HG03558 (cell line): ENCODE measurements at regions not wholly inside any gene's neighbourhood (a gene's known extent, or its start where the extent isn't known, plus 50 kb on each side); places are given as distances from the start of the nearest gene placed in this dataset.
"Not testable (repeated sequence)": the region's sequence is repeated elsewhere in the genome, so short reads cannot be mapped to it uniquely, and the experiment has no call there.

Experiments used
- ATAC-seq: cut with Tn5 transposase; IDR thresholded peaks from one replicate; pipeline ENCODE4 v1.9.1; 2021; ENCODE audit warnings: moderate number of reproducible peaks; ENCODE audit not compliant: unreplicated experiment; ENCODE audit errors: extremely low read depth

GRCh38 chr5:110269478-110270142, 456.9 kb downstream of the TMEM232 start:
- ATAC-seq: no peak

GRCh38 chr5:110275878-110276277, 450.6 kb downstream of the TMEM232 start:
- no peak for ATAC-seq

DNA sequence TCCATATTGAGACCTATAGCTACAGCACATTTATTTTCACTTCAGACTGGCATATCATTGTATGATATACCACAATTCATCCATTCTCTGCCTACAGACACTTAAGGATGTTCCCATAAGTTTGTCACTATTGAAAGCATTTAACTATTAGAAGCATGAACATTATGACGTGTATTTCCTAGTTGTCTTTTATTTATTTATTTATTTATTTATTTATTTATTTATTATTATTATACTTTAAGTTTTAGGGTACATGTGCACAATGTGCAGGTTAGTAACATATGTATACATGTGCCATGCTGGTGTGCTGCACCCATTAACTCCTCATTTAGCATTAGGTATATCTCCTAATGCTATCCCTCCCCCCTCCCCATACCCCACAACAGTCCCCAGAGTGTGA, 448.0 kb downstream of the TMEM232 start:
- ATAC-seq: not testable (repeated sequence)

DNA sequence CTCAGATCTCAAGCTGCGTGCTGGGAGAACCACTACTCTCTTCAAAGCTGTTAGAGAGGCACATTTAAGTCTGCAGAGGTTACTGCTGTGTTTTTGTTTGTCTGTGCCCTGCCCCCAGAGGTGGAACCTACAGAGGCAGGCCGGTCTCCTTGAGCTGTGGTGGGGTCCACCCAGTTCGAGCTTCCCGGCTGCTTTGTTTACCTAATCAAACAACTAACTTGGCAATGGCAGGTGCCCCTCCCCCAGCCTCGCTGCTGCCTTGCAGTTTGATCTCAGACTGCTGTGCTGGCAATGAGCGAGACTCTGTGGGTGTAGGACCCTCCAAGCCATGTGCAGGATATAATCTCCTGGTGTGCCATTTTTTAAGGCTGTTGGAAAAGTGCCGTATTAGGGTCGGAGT, 442.4 kb downstream of the TMEM232 start:
- not testable (repeated sequence) for ATAC-seq

GRCh38 chr5:110288766-110289511, 437.5 kb downstream of the TMEM232 start:
- no peak for ATAC-seq

DNA sequence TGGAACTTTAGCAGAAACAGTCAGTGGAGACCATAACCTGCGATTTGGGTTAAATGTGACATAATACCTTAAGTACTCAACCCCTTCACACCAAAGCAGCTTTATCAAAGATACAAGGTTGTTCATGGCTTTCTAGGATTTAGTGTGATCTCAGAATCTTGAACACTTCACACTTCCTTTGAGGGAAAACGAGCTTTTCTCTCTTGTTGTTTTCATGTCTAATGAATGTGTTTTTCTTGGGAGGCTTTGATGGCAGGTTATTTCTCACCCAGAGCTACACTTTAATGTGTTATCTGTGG, 437.0 kb downstream of the TMEM232 start:
- ATAC-seq: no peak

DNA sequence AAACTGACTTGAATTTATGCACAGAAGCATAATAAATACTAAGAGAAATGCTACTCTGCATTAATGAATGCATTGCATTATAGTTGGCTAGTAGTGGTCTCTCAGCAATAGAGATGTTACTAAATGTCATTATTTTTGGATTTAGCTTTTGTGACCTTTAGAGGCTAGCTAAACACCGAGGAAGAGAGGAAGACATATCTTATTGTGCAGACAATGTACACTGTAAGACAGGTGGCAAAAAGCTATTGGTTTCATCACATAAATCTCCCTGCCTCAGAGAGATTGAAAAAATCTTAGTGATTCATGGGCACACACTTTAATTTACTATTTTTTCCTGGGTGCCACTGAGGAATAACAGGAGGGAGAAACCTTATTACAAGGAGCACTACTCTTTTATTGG, 435.9 kb downstream of the TMEM232 start:
- ATAC-seq: no peak

DNA sequence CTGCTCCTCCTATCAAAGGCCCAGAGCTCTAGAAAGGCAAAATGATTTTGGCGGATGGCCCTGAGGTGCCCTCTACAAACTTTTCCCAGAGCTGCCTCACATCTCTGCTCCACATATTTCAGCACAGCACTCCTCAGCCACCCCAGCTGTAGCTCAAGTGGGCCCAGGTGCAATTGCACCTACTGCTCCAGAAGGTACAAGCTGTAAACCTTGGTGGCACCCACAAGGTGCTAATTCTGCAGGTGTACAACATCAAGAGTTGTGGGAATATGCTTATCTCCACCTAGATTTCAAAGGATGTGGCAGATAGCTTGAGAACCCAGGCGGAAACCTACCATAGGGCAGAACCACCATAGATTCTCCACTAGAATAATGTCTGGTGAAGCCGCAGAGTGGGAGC, 432.2 kb downstream of the TMEM232 start:
- no peak for ATAC-seq

DNA sequence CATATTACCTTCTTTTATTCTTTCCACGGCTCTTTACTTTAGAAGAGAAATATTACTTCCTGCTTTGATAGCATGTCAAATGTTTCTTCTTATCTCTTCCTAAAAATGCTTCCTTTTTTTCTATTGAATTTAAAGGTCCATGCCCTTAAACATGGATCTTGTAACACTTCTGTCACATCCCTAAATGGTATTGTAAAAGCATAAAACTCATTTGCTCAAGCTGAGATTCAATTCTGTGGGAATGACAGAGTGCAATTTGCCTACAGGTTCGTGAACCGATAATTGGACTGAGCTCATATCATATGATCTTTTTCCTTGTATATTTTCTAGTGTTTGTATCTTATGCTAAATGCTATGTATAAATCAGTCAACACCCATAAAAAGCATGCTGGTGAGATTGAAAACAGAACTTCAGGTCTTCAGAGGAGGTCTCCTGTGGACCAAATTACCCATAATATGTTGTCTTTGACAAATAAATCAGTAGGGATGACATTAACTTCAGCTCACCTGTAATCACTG, 429.3 kb downstream of the TMEM232 start:
- ATAC-seq: no peak

GRCh38 chr5:110304176-110304575, 422.3 kb downstream of the TMEM232 start:
- ATAC-seq: no peak

DNA sequence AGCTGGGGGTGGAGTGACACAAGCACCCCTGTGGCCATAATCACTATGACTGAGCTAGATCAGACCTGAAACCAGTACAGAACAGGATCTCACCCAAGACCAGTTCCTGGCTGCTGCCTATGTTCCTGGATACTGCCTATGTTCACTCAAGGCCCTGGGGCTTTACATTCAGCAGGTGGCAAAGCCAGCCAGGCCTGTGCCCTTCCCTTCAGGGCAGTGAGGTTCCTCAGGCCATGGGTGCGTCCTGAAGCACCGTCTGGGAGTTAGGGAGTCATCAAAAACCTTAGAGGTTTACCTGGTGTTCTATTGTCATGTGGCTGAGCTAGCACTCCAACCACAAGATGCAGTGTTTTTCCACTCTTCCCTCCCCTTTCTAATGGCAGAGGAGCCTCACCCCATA, 419.8 kb downstream of the TMEM232 start:
- no peak for ATAC-seq

- ATAC-seq: no peak
Measured at GRCh38 chr5:110309222-110309621, 417.2 kb downstream of the TMEM232 start.

DNA sequence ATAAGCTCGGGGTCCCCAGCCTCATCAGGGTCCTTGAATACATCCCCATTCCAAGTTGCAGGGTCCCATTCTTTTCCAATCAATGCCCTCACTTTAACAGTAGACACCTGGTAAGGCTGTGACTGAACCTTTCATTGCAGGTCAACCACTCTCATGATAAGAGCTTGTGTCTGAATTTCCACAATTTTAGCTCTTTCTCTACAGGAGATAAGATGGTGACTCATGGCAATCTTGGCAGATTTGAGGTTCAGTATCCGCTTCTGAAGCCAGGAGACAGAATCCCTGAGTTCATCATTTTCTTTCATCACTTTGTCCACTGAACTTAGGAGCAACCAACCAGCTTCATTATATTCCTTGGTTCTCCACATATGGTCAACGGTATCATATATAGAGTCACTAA, 409.9 kb downstream of the TMEM232 start:
- ATAC-seq: not testable (repeated sequence)

DNA sequence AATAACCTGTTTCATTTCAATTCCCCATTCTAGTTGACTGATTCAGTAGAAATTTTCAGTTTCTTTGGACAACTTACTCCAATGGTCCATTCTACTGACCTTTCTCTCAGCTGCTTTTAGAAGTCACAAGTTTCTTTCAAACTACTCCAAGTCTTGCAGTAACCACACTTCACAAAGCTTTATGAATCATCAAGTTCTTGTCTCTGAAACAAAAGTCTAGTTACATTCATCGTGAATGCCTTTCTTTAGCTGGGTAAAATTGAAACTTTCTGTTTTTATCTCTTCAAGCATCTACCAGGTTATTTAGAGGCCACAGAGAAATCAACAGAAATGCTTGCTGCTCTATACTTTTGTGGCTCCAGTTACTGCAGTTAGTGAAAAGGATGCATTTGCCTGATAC, 405.4 kb downstream of the TMEM232 start:
- no peak for ATAC-seq

DNA sequence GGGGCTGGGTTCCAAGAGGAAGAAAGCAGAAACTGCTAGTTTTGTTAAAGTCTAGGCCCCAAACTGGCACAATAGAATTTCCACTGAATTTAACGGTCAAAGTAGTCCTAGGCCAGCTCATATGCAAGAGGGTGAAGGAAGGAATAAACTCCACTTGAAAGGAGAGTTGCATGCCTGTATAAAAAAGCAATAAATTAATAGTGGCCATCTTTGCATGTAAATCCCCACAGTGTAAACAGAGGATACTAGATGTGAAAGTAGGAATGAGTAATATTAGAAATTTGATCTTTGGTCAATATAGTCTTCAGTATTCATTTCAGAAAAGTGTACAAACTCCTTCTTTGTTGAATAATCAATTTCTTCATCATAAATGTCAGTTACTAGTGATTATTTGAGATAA, 403.1 kb downstream of the TMEM232 start:
- no peak for ATAC-seq

GRCh38 chr5:110323832-110324231, 402.6 kb downstream of the TMEM232 start:
- ATAC-seq: no peak

- ATAC-seq: no peak
Measured at GRCh38 chr5:110324876-110325275, 401.6 kb downstream of the TMEM232 start.

- ATAC-seq: no peak
Measured at GRCh38 chr5:110329955-110330525, 396.4 kb downstream of the TMEM232 start.

DNA sequence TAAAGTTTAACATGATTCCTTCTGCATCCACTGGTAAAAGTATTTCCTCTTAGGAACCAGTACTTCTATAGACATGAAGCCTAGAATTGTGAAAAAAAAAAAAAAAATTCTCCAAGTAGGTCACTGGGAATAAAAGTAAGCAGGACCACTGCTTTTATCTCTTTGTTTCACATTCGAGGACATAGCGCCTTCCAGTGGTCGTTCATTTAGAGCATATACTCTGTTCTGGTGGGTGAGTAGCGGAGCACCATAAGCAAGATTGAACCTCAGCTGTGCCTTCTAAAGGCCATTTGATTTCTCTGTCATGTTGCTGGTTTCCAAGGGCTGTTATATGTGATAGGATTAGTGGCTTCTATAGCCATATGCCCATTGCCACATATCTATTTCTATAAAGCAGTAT, 393.1 kb downstream of the TMEM232 start:
- no peak for ATAC-seq

- ATAC-seq: no peak
Measured at GRCh38 chr5:110335361-110336066, 391.0 kb downstream of the TMEM232 start.
